ENCODE measurements at regions not wholly inside any gene's neighbourhood (a gene's known extent, or its start where the extent isn't known, plus 50 kb on each side); places are given as distances from the start of the nearest gene placed in this dataset.

DNA sequence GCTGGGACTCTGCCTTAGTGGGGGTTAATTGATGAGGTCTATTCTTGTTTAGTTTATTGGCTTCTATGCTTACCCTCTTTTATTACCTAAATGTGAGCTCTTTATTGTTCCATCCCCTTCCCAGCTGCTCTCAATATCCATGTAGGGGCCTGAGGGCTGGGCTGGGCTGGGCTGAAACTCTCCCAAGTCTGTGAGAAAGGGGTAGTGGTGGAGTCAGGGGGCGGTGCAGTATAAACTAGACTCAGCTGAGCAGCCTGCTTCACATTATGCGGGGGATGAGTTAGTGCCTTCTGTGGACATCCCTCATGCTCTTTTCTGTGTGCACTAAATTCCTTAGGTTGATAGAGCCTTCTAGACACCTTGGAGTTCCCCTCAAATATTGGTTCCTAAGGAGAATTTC is 451.8 kb upstream of the PTGER4 start:
- TF ChIP-seq EZH2 (IDR thresholded peaks at IDR 0.05; ENCODE audit: borderline replicate concordance, low read length) = no peak
- TF ChIP-seq, protein P1, sequence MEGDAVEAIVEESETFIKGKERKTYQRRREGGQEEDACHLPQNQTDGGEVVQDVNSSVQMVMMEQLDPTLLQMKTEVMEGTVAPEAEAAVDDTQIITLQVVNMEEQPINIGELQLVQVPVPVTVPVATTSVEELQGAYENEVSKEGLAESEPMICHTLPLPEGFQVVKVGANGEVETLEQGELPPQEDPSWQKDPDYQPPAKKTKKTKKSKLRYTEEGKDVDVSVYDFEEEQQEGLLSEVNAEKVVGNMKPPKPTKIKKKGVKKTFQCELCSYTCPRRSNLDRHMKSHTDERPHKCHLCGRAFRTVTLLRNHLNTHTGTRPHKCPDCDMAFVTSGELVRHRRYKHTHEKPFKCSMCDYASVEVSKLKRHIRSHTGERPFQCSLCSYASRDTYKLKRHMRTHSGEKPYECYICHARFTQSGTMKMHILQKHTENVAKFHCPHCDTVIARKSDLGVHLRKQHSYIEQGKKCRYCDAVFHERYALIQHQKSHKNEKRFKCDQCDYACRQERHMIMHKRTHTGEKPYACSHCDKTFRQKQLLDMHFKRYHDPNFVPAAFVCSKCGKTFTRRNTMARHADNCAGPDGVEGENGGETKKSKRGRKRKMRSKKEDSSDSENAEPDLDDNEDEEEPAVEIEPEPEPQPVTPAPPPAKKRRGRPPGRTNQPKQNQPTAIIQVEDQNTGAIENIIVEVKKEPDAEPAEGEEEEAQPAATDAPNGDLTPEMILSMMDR (IDR thresholded peaks at IDR 0.05; ENCODE audit: low read length) = no peak
